ENCODE measurements at regions not wholly inside any gene's neighbourhood (a gene's known extent, or its start where the extent isn't known, plus 50 kb on each side); places are given as distances from the start of the nearest gene placed in this dataset.
"Not testable (repeated sequence)": the region's sequence is repeated elsewhere in the genome, so short reads cannot be mapped to it uniquely, and the experiment has no call there.

GRCh38 chr3:5357089-5357488 is 169.6 kb downstream of the EDEM1 start:
- no peak for DNase-seq (ENCODE audit: low spot score)

- DNase-seq (ENCODE audit: low spot score) = no peak
Measured at GRCh38 chr3:5358911-5359310, 171.4 kb downstream of the EDEM1 start.

GRCh38 chr3:5360453-5360852 is 172.9 kb downstream of the EDEM1 start:
- no peak for DNase-seq (ENCODE audit: low spot score)

GRCh38 chr3:5366746-5367145 is 179.2 kb downstream of the EDEM1 start:
- DNase-seq (ENCODE audit: low spot score) = no peak

GRCh38 chr3:5371555-5371954 is 184.0 kb downstream of the EDEM1 start:
- DNase-seq (ENCODE audit: low spot score) = not testable (repeated sequence)

GRCh38 chr3:5376761-5377160 is 189.3 kb downstream of the EDEM1 start:
- no peak for DNase-seq (ENCODE audit: low spot score)

- DNase-seq (ENCODE audit: low spot score) = not testable (repeated sequence)
Measured at GRCh38 chr3:5379266-5379665, 191.8 kb downstream of the EDEM1 start.

GRCh38 chr3:5383486-5384263 is 196.2 kb downstream of the EDEM1 start:
- DNase-seq (ENCODE audit: low spot score) = not testable (repeated sequence)

GRCh38 chr3:5384557-5385236 is 197.2 kb downstream of the EDEM1 start:
- no peak for DNase-seq (ENCODE audit: low spot score)

- DNase-seq (ENCODE audit: low spot score) = no peak
Measured at GRCh38 chr3:5388091-5388490, 200.6 kb downstream of the EDEM1 start.

- DNase-seq (ENCODE audit: low spot score) = no peak
Measured at GRCh38 chr3:5389057-5389456, 201.6 kb downstream of the EDEM1 start.

- DNase-seq (ENCODE audit: low spot score) = no peak
Measured at GRCh38 chr3:5390221-5390620, 202.7 kb downstream of the EDEM1 start.

- no peak for DNase-seq (ENCODE audit: low spot score)
Measured at GRCh38 chr3:5390936-5391625, 203.6 kb downstream of the EDEM1 start.

GRCh38 chr3:5401002-5401401 is 213.5 kb downstream of the EDEM1 start:
- no peak for DNase-seq (ENCODE audit: low spot score)

- no peak for DNase-seq (ENCODE audit: low spot score)
Measured at GRCh38 chr3:5404718-5405117, 217.2 kb downstream of the EDEM1 start.

- DNase-seq (ENCODE audit: low spot score) = no peak
Measured at GRCh38 chr3:5411786-5412185, 224.3 kb downstream of the EDEM1 start.

- no peak for DNase-seq (ENCODE audit: low spot score)
Measured at GRCh38 chr3:5423076-5423475, 235.6 kb downstream of the EDEM1 start.

GRCh38 chr3:5423523-5423922 is 236.0 kb downstream of the EDEM1 start:
- DNase-seq (ENCODE audit: low spot score) = no peak

- no peak for DNase-seq (ENCODE audit: low spot score)
Measured at GRCh38 chr3:5425371-5425770, 237.9 kb downstream of the EDEM1 start.

- peak; percentile 44 for DNase-seq (ENCODE audit: low spot score)
Measured at GRCh38 chr3:5426094-5426883, 238.8 kb downstream of the EDEM1 start.

- no peak for DNase-seq (ENCODE audit: low spot score)
Measured at GRCh38 chr3:5427021-5427420, 239.5 kb downstream of the EDEM1 start.

GRCh38 chr3:5427938-5428337 is 240.4 kb downstream of the EDEM1 start:
- DNase-seq (ENCODE audit: low spot score) = no peak
